Fibroblast of the aortic adventitia (primary cell): ENCODE measurements at regions not wholly inside any gene's neighbourhood (a gene's known extent, or its start where the extent isn't known, plus 50 kb on each side); places are given as distances from the start of the nearest gene placed in this dataset.

Experiments
- DNase-seq: peaks from one replicate; pipeline ENCODE4 v3.0.0-alpha.2; 2010; ENCODE audit warnings: low read depth
- H3K4me3 ChIP-seq: 2 replicates; pipeline ENCODE4 v1.5.1; 2011; ENCODE audit warnings: low read depth, mild to moderate bottlenecking, control low read depth, low read length, moderate library complexity
- TF ChIP-seq, protein P1 (sequence below): IDR thresholded peaks from 2 replicates; pipeline ENCODE4 v1.5.1; 2011; ENCODE audit warnings: mild to moderate bottlenecking, low read length, control low read depth, inconsistent platforms; ENCODE audit not compliant: insufficient read depth

DNA sequence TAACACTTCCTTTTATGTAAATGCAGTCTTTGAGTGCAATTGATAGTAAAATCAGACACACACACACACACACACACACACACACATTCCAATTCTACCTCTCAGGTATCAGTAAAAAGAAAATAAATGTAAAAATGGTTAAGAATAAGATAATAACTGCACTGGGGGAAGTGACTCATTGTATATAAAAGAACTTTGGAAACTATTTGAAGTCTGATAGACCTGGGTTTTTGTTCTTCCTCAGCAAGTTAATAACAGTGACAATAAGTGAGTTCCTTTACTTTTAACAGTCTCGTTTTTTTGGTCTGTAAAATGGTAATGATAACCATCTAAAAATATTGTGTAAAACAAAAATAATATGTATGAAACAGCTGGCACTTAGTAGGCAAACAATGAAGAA lies 1815.0 kb downstream of the MRPL39 start:
- DNase-seq = no peak
- TF ChIP-seq, protein P1, sequence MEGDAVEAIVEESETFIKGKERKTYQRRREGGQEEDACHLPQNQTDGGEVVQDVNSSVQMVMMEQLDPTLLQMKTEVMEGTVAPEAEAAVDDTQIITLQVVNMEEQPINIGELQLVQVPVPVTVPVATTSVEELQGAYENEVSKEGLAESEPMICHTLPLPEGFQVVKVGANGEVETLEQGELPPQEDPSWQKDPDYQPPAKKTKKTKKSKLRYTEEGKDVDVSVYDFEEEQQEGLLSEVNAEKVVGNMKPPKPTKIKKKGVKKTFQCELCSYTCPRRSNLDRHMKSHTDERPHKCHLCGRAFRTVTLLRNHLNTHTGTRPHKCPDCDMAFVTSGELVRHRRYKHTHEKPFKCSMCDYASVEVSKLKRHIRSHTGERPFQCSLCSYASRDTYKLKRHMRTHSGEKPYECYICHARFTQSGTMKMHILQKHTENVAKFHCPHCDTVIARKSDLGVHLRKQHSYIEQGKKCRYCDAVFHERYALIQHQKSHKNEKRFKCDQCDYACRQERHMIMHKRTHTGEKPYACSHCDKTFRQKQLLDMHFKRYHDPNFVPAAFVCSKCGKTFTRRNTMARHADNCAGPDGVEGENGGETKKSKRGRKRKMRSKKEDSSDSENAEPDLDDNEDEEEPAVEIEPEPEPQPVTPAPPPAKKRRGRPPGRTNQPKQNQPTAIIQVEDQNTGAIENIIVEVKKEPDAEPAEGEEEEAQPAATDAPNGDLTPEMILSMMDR = no peak
- no peak overlapping the region for H3K4me3 ChIP-seq

DNA sequence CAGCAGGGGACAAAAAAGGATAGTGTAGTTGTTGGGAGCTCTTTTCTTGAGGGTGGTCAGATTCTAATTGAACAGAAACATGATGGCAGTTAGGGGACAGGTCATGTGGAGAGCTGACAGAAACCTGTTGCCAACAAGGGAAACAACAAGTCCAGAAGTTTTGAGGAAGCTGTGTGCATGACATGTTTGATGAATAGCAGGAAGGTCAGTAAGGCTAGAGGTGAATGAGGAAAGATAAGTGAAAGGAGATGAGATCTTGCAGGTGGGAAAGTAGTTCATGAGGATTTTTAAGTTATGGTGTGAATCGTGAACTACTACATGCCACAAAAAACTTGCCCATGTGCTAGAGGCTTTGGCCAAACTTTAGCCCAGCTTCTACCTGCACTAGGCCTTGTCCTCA lies 1817.4 kb downstream of the MRPL39 start:
- DNase-seq = no peak
- TF ChIP-seq, protein P1 = no peak
- no peak overlapping the region for H3K4me3 ChIP-seq

DNA sequence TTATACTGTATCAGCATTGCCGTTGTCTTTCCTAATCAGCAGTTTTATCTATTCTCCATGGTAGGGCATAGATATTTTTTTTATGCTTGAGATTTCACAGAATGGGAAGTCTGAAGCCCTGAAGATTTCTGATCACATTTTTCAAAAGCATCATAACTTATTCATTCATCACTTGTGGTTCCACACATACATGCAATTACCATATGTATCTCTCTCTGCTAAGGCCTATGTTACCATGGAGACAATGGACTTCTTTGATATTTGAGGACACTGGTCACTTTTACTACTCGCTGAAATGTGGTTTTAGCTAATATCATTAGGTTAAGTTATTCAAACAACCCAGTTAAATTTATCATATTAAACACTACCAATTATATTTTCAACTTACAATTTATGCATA lies 1827.0 kb downstream of the MRPL39 start:
- TF ChIP-seq, protein P1 = no peak
- H3K4me3 ChIP-seq = no peak overlapping the region
- DNase-seq = no peak

DNA sequence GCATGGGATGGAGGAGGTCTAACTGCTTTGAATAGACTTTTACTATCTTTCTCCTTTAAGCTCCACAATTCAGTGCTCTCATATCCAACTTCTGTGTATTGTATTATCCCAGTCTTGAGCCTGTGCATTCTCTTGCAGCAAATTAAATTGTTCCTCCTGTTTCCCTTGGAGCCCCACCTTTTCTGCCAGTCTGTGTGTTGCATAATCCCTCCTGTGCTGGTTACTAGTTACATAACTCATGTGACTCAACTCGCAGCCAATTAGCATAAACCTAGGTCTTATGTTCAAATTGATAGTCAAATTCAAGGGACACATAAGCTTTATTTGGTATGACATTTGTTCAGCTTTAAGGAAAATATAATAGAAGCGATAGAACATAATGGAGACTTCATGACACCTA lies 1863.5 kb downstream of the MRPL39 start:
- TF ChIP-seq, protein P1 = no peak
- H3K4me3 ChIP-seq = no peak overlapping the region
- no peak for DNase-seq

DNA sequence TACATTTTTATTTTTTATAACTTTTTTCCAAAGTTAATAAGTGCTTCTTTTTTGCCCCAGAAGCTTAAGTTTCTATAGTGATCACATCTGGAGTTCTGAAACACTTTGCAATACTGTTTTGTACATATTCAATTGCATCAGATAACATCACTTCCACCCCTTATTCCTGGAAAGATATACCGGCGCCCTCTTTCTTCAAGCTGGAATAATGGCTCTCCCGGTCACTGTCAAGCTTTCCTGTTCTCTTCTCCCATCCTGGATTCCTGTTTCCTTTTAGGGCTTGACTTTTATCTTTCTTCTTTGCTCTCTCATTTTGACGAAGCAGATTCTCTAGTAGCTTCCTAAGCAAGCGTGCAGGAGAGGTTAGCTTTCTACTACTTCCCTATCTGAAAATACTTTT lies 1866.8 kb downstream of the MRPL39 start:
- TF ChIP-seq, protein P1 = no peak
- H3K4me3 ChIP-seq = no peak overlapping the region
- no peak for DNase-seq

DNA sequence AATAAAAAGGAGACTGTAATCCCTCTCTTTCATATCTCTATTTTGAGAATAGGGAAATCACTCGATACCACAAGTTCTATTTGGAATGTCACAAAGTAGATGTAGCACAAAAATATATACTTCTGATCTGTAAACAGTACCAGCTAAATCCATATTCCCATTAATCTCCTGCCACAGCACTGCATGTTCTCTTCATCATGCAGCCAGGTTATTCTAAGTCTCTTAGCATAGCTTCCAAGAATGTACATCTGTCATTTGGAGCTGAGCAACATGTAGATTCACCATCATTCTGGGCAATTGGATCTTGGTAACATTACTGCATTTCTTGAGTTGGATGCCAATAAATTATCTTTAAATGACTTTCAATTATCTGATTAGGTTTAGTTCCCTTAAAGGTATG lies 1874.5 kb downstream of the MRPL39 start:
- no peak for DNase-seq
- H3K4me3 ChIP-seq = no peak overlapping the region
- TF ChIP-seq, protein P1 = no peak

DNA sequence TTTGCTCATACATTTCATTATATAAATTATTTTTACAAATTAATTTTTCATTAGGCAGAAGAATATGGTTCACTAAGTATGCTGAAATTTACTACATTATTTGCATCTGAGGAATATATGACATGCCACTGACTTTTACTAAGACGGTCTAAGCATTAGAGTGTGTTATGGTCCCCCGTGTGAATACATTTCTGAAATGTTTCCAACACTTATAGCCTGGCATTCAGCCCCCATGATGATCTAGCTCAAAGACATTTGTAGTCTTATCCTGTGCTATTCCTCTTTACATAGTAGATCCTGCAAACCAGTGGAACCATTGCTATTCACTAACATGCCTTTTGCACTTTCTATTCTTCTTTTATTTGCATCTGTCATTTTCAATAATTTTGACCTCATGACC lies 1878.0 kb downstream of the MRPL39 start:
- no peak for DNase-seq
- TF ChIP-seq, protein P1 = no peak
- H3K4me3 ChIP-seq = no peak overlapping the region
